ENCODE measurements at regions not wholly inside any gene's neighbourhood (a gene's known extent, or its start where the extent isn't known, plus 50 kb on each side); places are given as distances from the start of the nearest gene placed in this dataset.
"Not testable (repeated sequence)": the region's sequence is repeated elsewhere in the genome, so short reads cannot be mapped to it uniquely, and the experiment has no call there.

- DNase-seq, result no peak
These were observed 258.4 kb downstream of the MAP2K6 start for GRCh38 chr17:69672924-69673323.

DNA sequence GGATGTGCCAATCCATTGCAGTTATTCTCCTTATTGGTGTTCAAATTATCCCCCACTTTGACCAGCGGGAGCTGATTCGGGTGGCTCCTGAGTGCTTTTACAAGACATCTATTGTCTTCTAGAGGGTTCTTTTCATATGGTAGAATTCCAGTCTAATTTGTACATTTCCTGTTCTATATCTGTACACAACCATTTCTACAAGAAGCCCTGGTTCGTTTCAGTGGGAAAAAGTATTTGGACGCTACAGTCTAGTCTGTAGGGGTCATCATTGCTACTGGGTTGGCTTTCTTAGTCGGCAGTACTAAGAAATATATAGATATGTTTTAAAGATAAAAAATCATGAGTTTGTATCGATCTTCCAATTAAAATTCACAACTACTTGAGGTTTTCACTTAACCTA, 262.6 kb downstream of the MAP2K6 start:
- DNase-seq, result no peak

DNA sequence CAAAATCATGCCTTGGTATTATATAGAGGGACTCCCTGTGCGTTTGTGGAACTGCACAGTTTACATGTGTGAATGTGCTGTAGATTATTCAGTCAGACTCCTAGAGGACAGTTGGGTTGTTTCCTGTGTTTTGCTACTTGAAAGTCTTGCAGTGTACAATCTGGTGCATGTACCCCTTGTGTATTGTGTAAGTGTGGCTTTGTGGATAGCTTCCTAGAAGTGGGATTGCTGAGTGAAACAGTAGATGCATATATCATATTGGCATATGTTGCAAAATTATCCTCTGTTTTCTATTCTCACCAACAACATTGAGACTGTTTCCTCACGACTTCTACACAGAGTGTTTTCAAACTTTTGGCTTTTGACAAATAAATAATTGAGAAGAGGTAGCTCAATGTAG, 263.7 kb downstream of the MAP2K6 start:
- DNase-seq, result no peak

DNA sequence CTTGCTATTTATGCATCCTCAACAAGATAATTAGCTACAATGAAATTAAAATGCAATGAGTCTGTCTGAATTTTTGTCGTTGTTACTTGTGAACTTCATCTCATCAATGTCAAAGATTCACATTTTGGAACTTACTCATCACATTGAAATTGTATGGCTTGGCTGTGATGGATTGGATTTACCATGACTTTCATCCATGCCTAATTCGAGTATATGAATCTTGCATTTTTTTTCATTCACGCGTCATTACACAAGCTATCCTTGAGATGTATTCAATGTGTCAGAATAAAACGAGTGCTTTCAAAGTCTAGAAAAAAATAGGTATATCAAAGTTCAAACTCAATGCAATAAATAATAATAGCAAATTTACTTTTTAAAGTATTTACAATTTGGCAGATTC, 265.3 kb downstream of the MAP2K6 start:
- DNase-seq, result no peak

- DNase-seq, result no peak
These were observed 269.8 kb downstream of the MAP2K6 start for GRCh38 chr17:69684251-69684650.

DNA sequence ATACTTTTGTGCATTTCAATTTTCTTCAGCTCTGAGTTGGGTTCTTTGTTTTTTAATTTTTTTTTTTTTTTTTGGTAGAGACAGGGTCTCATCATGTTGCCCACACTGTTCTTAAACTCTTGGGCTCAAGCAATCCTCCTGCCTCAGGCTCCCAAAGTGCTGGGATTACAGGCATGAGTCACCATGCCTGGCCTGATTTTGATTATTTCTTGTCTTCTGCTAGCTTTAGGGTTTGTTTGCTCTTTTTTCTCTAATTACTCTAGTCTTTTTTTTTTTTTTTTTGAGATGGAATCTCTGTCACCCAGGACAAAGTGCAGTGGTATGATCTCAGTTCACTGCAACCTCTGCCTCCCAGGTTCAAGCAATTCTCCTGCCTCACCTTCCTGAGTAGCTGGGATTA, 270.7 kb downstream of the MAP2K6 start:
- not testable (repeated sequence) for DNase-seq

DNA sequence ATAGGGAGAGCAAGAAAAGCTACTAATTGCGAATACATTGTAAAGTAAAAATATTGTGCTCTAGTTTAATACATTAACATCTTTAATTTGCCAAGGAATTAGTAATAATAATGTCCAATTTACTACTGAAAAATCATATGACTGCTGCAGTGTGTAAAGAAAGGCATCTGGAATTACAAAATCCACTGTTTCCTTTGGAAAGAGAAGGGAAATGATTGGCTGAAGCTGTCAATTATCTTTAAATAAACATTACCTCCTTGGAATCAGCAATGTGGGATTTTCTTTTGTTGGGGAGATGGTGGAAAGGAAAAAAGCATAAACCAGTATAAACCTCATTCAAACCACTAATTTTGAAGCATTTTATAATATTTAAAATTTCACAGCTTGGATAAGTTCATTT, 276.0 kb downstream of the MAP2K6 start:
- no peak for DNase-seq

DNA sequence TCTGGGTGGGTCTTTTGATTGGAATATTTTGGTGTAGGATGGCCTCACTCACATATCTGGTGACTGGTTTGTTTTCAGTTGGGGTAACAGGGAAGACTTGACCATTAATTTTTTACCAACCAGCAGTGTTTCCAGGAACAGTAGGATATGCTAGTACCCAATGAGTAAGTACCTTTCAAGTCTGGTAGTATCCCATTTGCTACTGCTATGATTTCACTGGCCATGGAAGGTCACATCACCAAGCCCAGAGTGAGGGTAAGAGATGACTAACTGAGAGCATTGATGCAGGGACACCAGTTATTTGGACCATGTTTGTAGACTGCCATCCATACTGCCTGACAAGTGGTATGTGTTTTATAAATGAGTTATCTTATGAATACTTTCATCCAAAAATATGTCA, 277.7 kb downstream of the MAP2K6 start:
- DNase-seq, result no peak

GRCh38 chr17:69695646-69696045, 281.1 kb downstream of the MAP2K6 start:
- no peak for DNase-seq

GRCh38 chr17:69696650-69697049, 282.2 kb downstream of the MAP2K6 start:
- DNase-seq, result no peak

- not testable (repeated sequence) for DNase-seq
These were observed 283.9 kb downstream of the MAP2K6 start for GRCh38 chr17:69698352-69698751.

DNA sequence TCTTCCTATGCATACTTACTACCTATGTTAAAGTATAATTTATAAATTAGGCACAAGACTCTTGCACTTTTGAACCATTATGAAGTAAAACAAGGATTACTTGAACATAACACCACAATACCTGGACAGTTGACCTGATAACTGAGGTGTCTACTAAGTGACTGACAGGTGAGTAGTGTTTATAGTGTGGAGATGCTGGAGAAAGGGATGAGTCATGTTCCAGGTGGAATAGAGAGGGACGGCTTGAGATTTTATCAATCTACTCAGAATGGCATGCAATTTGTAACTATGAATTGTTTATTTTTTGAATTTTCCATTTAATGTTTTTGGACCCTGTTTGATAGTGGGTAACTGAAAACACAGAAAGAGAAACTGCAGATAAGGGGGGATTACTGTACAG, 287.6 kb downstream of the MAP2K6 start:
- DNase-seq, result no peak

GRCh38 chr17:69703751-69704150, 289.3 kb downstream of the MAP2K6 start:
- no peak for DNase-seq

DNA sequence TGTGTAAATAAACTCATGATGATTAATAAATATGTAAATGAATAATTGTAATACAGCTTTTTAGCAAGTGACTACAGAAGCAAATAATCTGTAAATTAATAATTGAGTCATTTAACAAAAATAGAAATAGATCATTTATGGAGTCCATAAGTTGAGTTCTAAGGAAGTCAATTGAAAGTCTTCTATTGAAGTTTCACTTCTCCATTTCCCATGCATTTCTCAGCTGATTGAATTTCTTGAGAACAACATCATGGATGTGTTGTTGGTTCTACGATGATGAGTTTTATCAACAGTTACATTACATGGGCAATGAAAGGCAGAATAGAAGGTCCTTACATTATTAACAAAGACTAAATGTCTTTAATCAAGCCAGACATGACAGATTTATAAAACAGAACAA, 290.4 kb downstream of the MAP2K6 start:
- DNase-seq, result no peak

DNA sequence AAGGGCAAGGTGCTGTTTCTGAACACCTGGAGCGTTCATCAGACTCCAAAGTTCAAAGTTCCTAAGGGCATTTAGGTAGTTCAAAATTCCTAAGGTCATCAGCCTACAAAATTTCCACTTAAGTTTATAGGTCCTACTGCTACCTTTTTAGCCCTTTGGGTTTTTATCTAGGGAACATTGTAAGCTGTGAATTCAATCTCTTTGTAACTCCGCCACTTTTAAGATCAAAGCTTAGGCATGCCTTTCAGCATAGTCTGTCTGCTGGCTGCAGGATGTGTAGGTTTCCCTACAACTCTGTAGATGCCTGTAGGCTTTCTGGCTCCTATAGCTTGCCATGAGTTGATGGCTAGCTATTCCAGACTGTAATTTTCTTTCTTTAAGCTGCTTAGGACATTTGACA, 291.6 kb downstream of the MAP2K6 start:
- no peak for DNase-seq

DNA sequence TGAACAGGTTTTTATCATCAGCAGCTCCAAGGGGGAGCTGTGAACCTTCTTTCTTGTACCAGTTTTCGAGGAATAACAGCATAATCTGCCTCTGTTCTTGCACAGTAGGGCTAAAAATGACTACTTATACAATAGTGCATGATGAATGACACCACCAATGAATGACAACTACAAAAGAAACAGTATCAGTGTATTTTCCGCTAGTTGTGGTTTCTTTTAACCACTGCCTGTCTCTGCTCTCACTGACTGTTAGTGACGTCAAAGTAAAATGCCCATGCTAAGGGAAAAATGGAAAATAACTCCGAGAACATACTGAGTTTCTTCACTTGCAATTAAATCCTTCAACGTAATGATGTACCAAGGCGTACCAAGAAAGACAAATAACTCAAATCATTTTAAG, 294.9 kb downstream of the MAP2K6 start:
- DNase-seq, result no peak

- DNase-seq, result no peak
These were observed 296.4 kb downstream of the MAP2K6 start for GRCh38 chr17:69710926-69711325.

DNA sequence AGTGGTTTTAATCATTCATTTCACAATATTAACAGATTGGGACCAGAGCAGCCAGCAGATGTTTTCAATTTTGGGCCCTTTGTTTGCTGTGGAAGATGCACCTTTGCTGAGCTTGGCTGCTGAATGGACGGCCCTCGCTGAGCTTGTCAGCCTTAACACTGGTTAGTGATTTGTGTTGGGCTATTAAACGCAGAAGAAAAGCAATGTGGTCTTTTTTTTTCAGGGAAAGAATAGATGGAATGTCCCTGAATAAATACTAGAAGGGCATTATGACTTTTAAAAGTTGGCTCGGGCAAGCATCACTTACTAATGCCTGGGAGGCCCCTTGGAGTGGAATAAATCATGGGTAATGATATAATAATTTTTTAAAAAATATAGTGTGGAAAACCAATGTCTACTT, 297.0 kb downstream of the MAP2K6 start:
- no peak for DNase-seq

- no peak for DNase-seq
These were observed 298.4 kb downstream of the MAP2K6 start for GRCh38 chr17:69712801-69713311.

DNA sequence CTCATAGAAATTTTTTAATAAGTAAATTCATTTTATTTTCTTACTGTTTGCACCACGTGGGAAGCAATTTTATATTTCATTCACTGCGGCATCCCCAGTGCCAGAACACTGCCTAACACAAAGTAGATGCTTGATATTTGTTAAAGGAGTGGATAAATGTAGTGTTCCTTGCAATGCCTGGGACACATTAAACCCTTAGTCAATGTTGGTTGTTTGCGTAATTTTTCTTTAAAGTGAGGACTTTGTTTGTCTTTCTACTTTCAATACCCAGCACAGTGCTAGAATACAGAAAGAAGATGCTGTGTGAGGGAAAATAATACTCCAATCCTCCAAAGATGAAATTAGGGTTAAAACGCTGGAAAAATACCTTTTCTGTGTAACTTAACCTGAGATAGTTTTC, 299.3 kb downstream of the MAP2K6 start:
- no peak for DNase-seq

DNA sequence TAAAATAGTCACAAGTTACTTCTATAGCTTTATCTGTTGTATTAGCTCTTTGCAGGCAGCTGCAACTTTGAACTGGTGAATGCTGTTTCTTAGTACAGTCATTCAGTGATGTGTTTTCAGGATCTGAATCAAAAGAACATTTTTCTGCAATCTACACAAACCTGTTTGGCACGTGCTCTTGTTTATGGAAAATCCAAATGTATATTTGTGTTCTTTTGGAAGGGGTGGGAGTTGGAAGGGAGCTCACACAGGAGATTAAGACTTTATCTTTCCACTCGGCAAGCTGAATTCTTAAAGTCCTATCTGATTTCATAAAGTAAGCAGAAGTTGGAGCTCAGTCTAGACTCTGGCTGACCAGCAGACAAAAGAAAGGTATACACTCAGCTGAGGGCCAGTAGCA, 300.2 kb downstream of the MAP2K6 start:
- DNase-seq, result no peak

DNA sequence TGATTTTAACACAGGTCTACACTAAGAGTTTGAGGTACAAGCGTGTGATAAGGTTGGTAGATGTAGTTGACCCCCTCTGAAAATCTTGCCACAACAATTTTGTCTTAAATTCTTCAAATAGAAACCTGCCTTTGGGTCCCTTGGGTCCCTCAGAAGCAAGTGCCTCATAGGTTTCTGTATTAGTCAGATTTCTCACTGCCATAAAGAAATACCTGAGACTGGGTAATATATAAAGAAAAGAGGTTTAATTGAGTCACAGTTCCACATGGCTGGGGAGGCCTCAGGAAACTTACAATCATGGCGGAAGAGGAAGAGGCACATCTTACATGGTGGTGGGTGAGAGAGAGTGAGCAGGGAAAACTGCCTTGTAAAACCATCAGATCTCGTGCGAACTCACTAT, 301.2 kb downstream of the MAP2K6 start:
- no peak for DNase-seq

DNA sequence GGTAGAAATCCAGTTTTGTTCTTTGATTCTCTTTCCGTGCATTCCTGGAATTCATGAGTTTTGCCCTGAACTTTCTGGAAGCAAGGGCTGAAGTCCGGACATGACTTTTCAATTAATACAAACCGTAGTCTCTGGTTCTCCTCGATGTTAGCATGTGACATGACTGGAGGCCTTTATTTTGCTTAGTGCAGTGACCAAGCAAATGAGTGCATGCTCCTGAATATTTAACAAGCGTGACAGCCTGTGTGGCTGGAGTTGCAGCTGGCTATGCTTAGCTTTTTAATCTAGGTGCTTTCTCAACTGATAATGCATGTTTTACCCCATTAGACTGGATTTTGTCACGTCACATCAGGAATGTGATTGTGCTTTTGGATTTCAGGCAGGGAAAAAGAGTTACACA, 302.1 kb downstream of the MAP2K6 start:
- DNase-seq, result no peak

DNA sequence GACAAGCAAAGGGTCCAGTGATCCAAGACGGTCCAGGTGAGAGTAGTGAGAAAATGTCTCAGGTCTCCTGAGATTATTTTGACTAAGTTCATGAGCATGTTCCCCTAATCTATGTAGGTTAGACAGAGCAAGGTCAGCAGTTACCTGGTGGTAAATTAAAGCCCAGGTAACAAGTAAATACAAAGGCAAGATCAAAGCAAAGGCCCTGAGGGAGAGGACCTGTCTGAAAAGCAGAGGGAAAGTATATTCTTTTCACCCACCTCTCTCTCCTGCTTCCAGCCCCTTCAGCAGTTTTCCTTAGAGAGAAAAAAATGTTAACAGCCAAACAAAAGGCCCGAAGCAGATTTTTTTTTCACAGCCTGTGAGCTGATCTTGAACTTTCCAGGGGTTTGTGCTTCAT, 302.7 kb downstream of the MAP2K6 start:
- no peak for DNase-seq

- no peak for DNase-seq
These were observed 303.3 kb downstream of the MAP2K6 start for GRCh38 chr17:69717819-69718218.

GRCh38 chr17:69719474-69720048, 305.1 kb downstream of the MAP2K6 start:
- DNase-seq, result no peak

Measured in DMS 273 treated with DMSO at 0.1 percent for 48 hours (cell line).